ENCODE measurements at regions not wholly inside any gene's neighbourhood (a gene's known extent, or its start where the extent isn't known, plus 50 kb on each side); places are given as distances from the start of the nearest gene placed in this dataset.
"Not testable (repeated sequence)": the region's sequence is repeated elsewhere in the genome, so short reads cannot be mapped to it uniquely, and the experiment has no call there.

GRCh38 chr9:88835772-88836171, 155.5 kb upstream of the S1PR3 start:
- no peak for DNase-seq (ENCODE audit: low read depth in 2 of 3, low spot score in 2 of 3)

DNA sequence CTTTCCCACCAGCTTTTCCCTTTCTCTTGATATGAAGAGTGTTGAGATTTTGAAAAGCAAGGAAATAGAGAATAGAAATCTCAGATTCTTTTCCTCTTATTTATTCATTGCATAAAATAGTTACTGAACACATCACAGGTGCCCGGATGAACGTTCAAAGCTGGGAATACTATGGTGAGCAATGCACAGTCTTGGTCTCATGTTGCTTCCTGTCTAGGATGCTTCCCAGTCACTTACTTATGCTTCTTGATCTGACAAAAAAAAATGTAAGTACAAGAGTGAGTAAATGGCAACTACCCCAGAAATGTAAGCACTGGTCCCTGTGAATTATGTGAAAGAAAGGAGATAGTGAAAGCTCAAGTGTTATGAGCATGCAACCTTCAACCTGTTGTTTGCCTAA, 153.5 kb upstream of the S1PR3 start:
- no peak for DNase-seq (ENCODE audit: low read depth in 2 of 3, low spot score in 2 of 3)

DNA sequence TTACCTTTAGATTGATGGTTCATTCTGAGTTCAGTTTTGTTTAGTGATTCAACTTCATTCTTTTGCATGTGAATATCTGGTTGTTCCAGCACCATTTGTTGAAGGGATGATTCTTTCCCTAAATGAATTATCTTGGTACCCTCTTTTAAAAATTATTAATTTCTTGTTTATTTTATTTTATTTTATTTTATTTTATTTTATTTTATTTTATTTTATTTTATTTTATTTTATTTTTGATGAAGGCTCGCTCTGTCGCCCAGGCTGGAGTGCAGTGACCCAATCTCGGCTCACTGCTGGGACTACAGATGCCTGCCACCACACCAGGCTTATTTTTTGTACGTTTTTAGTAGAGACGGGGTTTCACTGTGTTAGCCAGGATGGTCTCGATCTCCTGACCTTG, 141.4 kb upstream of the S1PR3 start:
- DNase-seq (ENCODE audit: low read depth in 2 of 3, low spot score in 2 of 3): not testable (repeated sequence)

GRCh38 chr9:88852794-88853193, 138.5 kb upstream of the S1PR3 start:
- DNase-seq (ENCODE audit: low read depth in 2 of 3, low spot score in 2 of 3): no peak

DNA sequence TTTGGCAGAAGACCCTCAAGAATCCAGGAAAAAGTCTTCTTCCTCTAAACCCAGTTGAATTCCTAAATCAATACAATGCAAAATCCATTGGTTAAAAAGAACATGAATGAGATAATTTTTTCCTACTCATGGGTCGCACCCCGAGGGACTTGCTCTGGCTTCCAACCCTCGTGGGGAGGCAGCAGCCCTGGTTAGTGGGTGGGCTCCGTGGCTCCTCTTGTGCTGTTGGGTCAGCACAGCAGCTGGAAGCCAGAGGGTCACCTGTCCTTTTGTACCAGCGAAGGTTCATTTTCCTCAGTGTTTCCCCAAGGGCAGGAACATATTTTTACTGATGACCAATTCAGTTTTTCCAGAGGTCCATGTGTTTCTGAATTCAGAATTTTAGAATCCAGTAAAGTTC, 120.6 kb upstream of the S1PR3 start:
- no peak for DNase-seq (ENCODE audit: low read depth in 2 of 3, low spot score in 2 of 3)

GRCh38 chr9:88871669-88872068, 119.6 kb upstream of the S1PR3 start:
- no peak for DNase-seq (ENCODE audit: low read depth in 2 of 3, low spot score in 2 of 3)

GRCh38 chr9:88872192-88872946, 118.9 kb upstream of the S1PR3 start:
- DNase-seq (ENCODE audit: low read depth in 2 of 3, low spot score in 2 of 3): no peak

- DNase-seq (ENCODE audit: low read depth in 2 of 3, low spot score in 2 of 3): no peak
Measured at GRCh38 chr9:88873635-88874034, 117.6 kb upstream of the S1PR3 start.

DNA sequence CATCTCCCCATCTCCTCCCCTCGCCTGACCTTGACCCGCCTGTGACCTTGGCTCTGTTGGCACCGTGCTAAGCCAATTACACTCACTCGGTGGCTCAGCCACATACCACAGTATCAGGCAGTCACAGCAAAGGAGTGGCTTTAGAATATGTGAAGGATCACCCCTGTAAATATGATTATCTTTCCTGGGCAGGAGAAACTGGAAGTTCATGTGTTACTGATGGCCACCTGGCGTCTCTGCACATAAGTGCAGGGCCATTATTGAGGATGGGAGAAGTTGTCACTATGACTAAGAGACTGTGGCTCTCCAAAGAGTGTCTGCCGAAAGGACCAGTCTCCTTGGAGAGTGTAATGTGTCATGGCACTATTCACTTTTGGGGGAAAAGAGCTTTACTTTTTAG, 116.9 kb upstream of the S1PR3 start:
- DNase-seq (ENCODE audit: low read depth in 2 of 3, low spot score in 2 of 3): no peak

DNA sequence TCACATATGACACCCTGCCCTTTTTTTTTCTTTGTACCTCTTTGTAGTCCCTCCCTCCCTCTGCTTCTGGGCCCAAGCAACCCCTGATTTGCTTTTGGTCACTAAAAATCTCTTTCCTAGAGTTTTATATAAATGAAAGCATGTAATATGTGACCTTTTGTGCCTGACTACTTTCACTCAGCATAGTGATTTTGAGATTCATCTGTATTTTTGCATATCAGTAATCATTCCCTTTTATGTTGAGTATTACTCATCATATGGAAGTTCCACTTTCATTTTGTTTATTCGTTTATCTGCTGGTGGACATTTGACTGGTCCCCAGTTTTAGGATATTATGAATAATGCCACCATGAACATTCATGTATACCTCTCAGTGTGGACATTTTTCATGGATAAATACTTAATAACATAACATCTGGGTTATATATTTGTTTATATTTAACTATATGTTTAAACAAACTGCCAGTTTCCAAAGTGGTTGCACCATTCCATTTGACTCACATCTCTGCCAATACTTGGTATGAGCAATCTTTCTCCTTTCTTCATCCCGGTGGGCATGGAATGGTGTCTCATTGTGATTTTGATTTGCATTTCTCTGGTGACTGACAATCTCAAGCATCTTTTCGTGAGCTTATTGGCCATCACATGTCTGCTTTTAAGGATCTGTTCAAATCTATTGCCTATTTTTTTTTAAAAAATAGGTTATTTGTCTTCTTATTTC, 115.7 kb upstream of the S1PR3 start:
- DNase-seq (ENCODE audit: low read depth in 2 of 3, low spot score in 2 of 3): no peak

DNA sequence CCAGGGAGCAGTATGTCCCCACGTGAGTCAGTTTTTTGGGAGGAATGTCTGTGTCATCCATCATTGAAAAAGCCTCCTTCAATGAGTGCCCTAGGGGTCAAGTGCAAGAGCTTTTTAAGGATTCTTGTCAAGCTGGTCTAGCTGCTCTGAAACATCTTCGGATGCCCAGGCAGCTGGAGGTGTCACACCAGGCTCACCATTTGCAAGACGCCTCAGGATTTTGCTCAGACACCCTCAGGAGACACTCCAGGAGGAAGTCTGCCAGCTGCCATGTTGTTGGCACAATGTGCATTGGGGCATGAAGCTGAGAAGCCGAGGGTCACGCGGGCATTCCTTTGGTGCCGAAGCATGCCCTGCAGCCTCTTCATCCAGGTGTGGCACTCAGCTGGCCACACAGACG, 111.1 kb upstream of the S1PR3 start:
- no peak for DNase-seq (ENCODE audit: low read depth in 2 of 3, low spot score in 2 of 3)

DNA sequence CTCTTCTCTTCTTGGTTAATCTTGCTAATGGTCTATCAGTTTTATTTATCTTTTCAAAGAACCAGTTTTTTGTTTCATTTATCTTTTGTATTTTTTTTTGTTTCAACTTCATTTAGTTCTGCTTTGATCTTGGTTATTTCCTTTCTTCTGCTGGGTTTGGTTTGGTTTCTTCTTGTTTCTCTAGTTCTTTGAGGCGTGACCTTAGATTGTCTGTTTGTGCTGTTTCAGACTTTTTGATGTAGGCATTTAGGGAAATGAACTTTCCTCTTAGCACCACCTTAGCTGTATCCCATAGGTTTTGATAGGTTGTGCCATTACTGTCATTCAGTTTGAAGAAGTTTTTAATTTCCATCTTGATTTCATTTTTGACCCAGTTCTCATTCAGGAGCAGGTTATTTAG, 107.0 kb upstream of the S1PR3 start:
- DNase-seq (ENCODE audit: low read depth in 2 of 3, low spot score in 2 of 3): not testable (repeated sequence)

DNA sequence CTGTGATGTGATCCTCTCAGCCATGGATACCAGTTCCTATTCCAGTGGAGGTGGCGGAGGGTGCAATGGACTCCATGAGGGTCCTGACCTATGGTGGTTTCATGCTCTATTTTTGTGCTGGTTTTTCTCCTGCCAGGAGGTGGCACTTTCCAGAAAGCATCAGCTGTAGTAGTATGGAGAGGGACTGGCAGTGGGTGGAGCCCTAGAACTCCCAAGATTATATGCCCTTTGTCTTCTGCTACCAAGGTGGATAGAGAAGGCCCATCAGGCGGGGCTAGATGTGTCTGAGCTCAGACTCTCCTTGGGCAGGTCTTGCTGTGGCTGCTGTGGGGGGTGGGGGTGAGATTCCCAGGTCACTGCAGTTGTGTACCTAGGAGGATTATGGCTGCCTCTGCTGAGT, 104.5 kb upstream of the S1PR3 start:
- DNase-seq (ENCODE audit: low read depth in 2 of 3, low spot score in 2 of 3): not testable (repeated sequence)

DNA sequence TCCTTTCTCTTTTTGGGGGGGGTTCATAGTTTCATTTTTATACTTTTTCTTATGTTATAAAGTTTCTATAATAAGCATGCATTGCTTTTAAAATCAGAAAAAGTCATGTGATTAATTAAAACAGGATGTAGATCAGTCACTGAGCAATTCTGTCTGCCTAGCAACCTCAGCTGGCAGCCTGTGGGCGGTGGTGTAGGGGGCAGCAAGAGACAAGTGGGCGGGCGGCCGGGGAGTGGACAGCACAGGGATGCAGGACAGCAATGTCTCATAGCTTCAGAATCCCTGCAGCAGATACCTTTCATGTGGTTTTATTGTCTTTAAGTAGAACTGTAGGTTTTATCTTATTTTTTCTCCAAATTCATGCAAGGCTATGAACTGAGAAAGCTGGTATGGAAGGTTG, 101.9 kb upstream of the S1PR3 start:
- DNase-seq (ENCODE audit: low read depth in 2 of 3, low spot score in 2 of 3): no peak

DNA sequence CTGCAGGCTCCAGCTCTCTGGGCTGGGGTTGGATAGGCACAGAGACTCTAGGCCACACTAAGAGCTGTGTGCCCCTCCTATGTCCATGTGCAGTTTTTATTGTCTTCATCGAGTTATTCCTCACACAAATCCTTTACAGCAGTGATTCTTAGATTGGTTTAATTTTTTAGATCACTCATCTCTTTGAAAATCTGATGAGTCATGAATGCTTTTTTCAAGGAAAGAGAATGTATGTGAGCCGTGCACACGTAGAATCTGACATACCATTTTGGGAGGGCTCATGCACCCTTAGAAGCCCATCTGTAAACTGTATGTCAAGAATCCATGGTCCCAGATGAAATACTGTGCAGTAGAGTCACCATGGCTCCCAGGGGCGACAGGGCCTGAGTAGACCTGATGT, 100.7 kb upstream of the S1PR3 start:
- no peak for DNase-seq (ENCODE audit: low read depth in 2 of 3, low spot score in 2 of 3)

- DNase-seq (ENCODE audit: low read depth in 2 of 3, low spot score in 2 of 3): no peak
Measured at GRCh38 chr9:88891040-88891439, 100.2 kb upstream of the S1PR3 start.

GRCh38 chr9:88892724-88893123, 98.5 kb upstream of the S1PR3 start:
- no peak for DNase-seq (ENCODE audit: low read depth in 2 of 3, low spot score in 2 of 3)

DNA sequence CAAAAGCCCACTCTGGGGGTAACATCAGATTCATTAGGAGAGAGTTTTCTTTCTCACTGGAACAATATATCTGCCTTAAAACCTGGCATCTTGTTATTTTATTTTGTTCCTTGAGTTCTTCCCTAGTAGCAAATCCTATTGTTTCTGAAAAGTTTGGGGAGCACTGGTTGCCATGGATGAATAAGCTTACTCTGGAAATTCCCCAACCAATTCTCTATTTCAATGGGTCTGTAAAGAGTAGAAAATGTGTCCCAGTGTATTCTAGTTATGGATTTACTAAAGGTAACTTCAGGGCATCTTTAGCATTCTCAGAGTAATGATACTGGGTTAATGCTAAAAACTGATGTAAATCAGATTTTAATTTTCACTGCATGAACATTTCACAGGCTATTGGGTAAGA, 94.2 kb upstream of the S1PR3 start:
- DNase-seq (ENCODE audit: low read depth in 2 of 3, low spot score in 2 of 3): no peak

DNA sequence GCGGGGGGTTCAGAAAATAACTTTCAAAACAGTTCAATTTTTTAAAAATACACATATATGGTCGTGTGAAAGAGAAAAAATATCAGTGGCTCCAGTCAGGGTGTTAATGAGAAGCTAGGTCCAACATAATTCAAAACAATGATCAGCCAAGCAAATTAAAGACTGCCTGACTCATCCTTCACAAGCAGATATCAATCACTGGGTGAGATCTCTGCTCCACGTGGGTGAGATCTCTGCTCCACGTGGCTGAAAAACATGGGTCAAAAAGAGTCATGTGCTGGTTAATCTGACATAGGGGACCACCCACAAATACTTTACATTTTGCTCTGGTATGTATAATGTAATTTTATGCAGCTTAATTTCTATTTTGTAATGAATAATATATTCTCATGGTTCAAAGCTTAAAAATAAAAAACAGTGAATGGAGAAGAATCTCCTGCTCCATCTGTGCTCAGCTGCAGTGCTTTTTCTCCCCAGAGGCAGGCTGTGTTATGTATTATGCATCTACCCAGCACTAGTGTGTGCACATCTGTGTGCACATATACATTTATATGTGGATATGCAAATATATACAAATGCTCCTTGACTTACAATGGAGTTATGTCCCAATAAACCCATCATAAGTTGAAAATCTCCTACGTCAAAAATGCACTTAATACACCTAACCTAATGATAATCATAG, 93.1 kb upstream of the S1PR3 start:
- no peak for DNase-seq (ENCODE audit: low read depth in 2 of 3, low spot score in 2 of 3)

GRCh38 chr9:88905506-88905905, 85.8 kb upstream of the S1PR3 start:
- DNase-seq (ENCODE audit: low read depth in 2 of 3, low spot score in 2 of 3): no peak

DNA sequence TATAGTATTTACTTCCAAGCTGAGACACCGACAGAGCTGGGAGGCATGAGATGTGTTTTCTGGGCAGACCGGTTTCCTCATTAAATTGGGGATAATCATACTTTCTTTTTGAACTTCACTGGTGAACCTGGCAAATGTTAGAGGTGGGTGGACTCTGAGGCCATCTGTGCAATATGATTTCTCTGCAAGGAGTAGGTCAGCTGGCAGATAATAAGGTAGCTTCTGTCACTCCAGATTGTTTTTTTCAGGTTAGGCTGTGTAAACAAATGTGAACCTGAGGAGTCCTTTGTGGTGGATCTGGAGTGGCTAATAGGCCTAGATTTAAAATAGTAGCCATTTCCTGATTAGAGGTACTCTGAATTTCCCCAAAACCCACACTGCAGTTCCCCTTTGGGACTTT, 75.4 kb upstream of the S1PR3 start:
- no peak for DNase-seq (ENCODE audit: low read depth in 2 of 3, low spot score in 2 of 3)

- no peak for DNase-seq (ENCODE audit: low read depth in 2 of 3, low spot score in 2 of 3)
Measured at GRCh38 chr9:88916894-88917293, 74.4 kb upstream of the S1PR3 start.
